ENCODE measurements at regions not wholly inside any gene's neighbourhood (a gene's known extent, or its start where the extent isn't known, plus 50 kb on each side); places are given as distances from the start of the nearest gene placed in this dataset.

GRCh38 chr13:97559981-97560380, 126.0 kb downstream of the RAP2A start:
- Histone ChIP-seq H3K4me1 (ENCODE audit: insufficient read depth, low read length, severe bottlenecking) (no peaks in the 10 kb centered on the region), H3K9ac (ENCODE audit: low read length) (no peak overlapping the region), H2AFZ (ENCODE audit: low read length) (no peak overlapping the region)

GRCh38 chr13:97561182-97561581, 127.2 kb downstream of the RAP2A start:
- no peaks in the 10 kb centered on the region for H3K9me2 ChIP-seq (ENCODE audit: low read depth, low read length)
- H3K27me3 ChIP-seq (ENCODE audit: insufficient read depth, low read length), result no peaks in the 10 kb centered on the region
- no peaks in the 10 kb centered on the region for H3K9me3 ChIP-seq (ENCODE audit: low read length)
- H4K20me1 ChIP-seq (ENCODE audit: insufficient read depth, low read length), result no peaks in the 10 kb centered on the region
- H3K79me2 ChIP-seq (ENCODE audit: insufficient read depth, low read length), result no peaks in the 10 kb centered on the region
- no peaks in the 10 kb centered on the region for H3K4me1 ChIP-seq (ENCODE audit: insufficient read depth, low read length, severe bottlenecking)
- H3K36me3 ChIP-seq (ENCODE audit: insufficient read depth, low read length), result no peaks in the 10 kb centered on the region
- H3K27ac ChIP-seq (ENCODE audit: low read depth, low read length, poor library complexity, severe bottlenecking), result no peak overlapping the region
- H3K9ac ChIP-seq (ENCODE audit: low read length), result no peak overlapping the region
- no peak overlapping the region for H3K4me3 ChIP-seq (ENCODE audit: low read depth, low read length, poor library complexity, severe bottlenecking)
- H3F3A ChIP-seq (ENCODE audit: insufficient read depth, low read length), result no peaks in the 10 kb centered on the region
- no peak overlapping the region for H3K4me2 ChIP-seq (ENCODE audit: low read length)
- H2AFZ ChIP-seq (ENCODE audit: low read length), result no peak overlapping the region
- TF ChIP-seq EZH2 (IDR thresholded peaks at IDR 0.05; ENCODE audit: borderline replicate concordance, low read length), result no peak
- TF ChIP-seq, protein P1, sequence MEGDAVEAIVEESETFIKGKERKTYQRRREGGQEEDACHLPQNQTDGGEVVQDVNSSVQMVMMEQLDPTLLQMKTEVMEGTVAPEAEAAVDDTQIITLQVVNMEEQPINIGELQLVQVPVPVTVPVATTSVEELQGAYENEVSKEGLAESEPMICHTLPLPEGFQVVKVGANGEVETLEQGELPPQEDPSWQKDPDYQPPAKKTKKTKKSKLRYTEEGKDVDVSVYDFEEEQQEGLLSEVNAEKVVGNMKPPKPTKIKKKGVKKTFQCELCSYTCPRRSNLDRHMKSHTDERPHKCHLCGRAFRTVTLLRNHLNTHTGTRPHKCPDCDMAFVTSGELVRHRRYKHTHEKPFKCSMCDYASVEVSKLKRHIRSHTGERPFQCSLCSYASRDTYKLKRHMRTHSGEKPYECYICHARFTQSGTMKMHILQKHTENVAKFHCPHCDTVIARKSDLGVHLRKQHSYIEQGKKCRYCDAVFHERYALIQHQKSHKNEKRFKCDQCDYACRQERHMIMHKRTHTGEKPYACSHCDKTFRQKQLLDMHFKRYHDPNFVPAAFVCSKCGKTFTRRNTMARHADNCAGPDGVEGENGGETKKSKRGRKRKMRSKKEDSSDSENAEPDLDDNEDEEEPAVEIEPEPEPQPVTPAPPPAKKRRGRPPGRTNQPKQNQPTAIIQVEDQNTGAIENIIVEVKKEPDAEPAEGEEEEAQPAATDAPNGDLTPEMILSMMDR (IDR thresholded peaks at IDR 0.05; ENCODE audit: low read length), result no peak

More at GRCh38 chr13:97559981-97560380, 126.0 kb downstream of the RAP2A start:
- no peaks in the 10 kb centered on the region for H3K27me3 ChIP-seq (ENCODE audit: insufficient read depth, low read length)
- TF ChIP-seq, protein P1 (IDR thresholded peaks at IDR 0.05; ENCODE audit: low read length), result no peak
- no peak for TF ChIP-seq EZH2 (IDR thresholded peaks at IDR 0.05; ENCODE audit: borderline replicate concordance, low read length)
- no peak overlapping the region for H3K4me3 ChIP-seq (ENCODE audit: low read depth, low read length, poor library complexity, severe bottlenecking)
- H3K36me3 ChIP-seq (ENCODE audit: insufficient read depth, low read length), result no peaks in the 10 kb centered on the region
- no peaks in the 10 kb centered on the region for H3K9me2 ChIP-seq (ENCODE audit: low read depth, low read length)
- no peaks in the 10 kb centered on the region for H3F3A ChIP-seq (ENCODE audit: insufficient read depth, low read length)
- H3K9me3 ChIP-seq (ENCODE audit: low read length), result no peaks in the 10 kb centered on the region
- H3K4me2 ChIP-seq (ENCODE audit: low read length), result no peak overlapping the region
- no peaks in the 10 kb centered on the region for H3K79me2 ChIP-seq (ENCODE audit: insufficient read depth, low read length)
- no peak overlapping the region for H3K27ac ChIP-seq (ENCODE audit: low read depth, low read length, poor library complexity, severe bottlenecking)
- no peaks in the 10 kb centered on the region for H4K20me1 ChIP-seq (ENCODE audit: insufficient read depth, low read length)

DNA sequence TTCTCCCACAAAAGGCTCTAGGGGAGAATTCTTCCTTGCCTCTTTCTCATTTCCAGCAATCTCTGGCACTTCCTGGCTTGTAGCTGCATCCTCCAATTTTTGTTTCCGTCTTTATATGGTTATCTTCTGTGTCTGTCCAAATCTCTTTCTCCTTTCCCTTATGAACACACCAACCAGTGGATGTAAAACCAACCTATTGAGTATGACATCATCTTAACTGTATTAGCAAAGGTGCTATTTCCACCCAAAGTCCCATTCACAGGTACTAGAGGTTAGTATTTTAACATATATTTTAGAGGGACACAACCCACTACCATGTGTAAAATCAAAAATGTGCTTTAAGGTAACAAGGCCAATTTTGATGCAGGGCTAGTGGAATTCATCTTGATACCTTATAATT, 129.0 kb downstream of the RAP2A start:
- Histone ChIP-seq H3K4me1 (ENCODE audit: insufficient read depth, low read length, severe bottlenecking) (no peaks in the 10 kb centered on the region), H3K4me3 (ENCODE audit: low read depth, low read length, poor library complexity, severe bottlenecking) (no peak overlapping the region), H3K4me2 (ENCODE audit: low read length) (no peak overlapping the region), H3K9me2 (ENCODE audit: low read depth, low read length) (no peaks in the 10 kb centered on the region), H4K20me1 (ENCODE audit: insufficient read depth, low read length) (no peaks in the 10 kb centered on the region), H3K79me2 (ENCODE audit: insufficient read depth, low read length) (no peaks in the 10 kb centered on the region), H3K9ac (ENCODE audit: low read length) (no peak overlapping the region), H3K36me3 (ENCODE audit: insufficient read depth, low read length) (no peaks in the 10 kb centered on the region), H3K27ac (ENCODE audit: low read depth, low read length, poor library complexity, severe bottlenecking) (no peak overlapping the region), H3F3A (ENCODE audit: insufficient read depth, low read length) (no peaks in the 10 kb centered on the region), H3K27me3 (ENCODE audit: insufficient read depth, low read length) (no peaks in the 10 kb centered on the region), H2AFZ (ENCODE audit: low read length) (no peak overlapping the region), H3K9me3 (ENCODE audit: low read length) (no peaks in the 10 kb centered on the region)
- no peak for TF ChIP-seq EZH2 (IDR thresholded peaks at IDR 0.05; ENCODE audit: borderline replicate concordance, low read length)
- TF ChIP-seq, protein P1 (IDR thresholded peaks at IDR 0.05; ENCODE audit: low read length), result no peak

Data from OCI-LY1 (cell line).